H1 (cell line): ENCODE measurements at regions not wholly inside any gene's neighbourhood (a gene's known extent, or its start where the extent isn't known, plus 50 kb on each side); places are given as distances from the start of the nearest gene placed in this dataset.

ENCODE experiments used
- CHD1 ChIP-seq: IDR thresholded peaks from 2 replicates; pipeline ENCODE4 v1.6.1; 2012; ENCODE audit warnings: low read depth, low read length, improper control_type of control experiment
- TAF1 ChIP-seq: IDR thresholded peaks from 2 replicates; pipeline ENCODE4 v1.6.1; 2011; ENCODE audit warnings: mild to moderate bottlenecking, low read depth, low read length

DNA sequence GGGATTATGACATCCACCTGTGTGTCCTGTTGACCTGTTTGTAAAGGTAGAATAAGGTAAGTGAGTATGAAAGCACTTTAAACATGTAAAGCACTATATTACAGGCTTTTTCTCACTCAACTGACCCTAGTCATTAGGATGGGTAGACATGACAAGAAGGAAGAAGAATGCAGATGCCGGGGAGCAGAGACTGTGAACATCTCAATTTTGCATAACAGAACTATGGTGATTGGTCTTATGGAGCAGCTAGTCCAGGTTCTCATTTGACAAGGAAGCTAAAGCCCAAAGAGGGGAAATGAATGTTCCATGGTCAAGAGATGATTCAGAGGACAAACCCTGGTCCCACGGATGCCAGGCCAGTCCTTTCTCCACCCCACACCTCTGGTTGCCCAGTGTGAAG, 200.1 kb upstream of the BCL6 start:
- TF ChIP-seq CHD1 (no peak), TAF1 (no peak)
